AML-193 (cell line): ENCODE measurements at regions not wholly inside any gene's neighbourhood (a gene's known extent, or its start where the extent isn't known, plus 50 kb on each side); places are given as distances from the start of the nearest gene placed in this dataset.
A peak's percentile ranks its signal among the peaks of the same experiment; 100 is the strongest.

Experiments used
- DNase-seq, 2 experiments: peaks; one replicate each; lab custom pipeline; 2025; lab: John Stamatoyannopoulos, UW

- DNase-seq: no peak
These were observed 62.2 kb upstream of the ST8SIA1 start for GRCh38 chr12:22396735-22397134.

- peak; percentile 35 to 48 for DNase-seq
These were observed 61.7 kb upstream of the ST8SIA1 start for GRCh38 chr12:22396253-22396652.

DNA sequence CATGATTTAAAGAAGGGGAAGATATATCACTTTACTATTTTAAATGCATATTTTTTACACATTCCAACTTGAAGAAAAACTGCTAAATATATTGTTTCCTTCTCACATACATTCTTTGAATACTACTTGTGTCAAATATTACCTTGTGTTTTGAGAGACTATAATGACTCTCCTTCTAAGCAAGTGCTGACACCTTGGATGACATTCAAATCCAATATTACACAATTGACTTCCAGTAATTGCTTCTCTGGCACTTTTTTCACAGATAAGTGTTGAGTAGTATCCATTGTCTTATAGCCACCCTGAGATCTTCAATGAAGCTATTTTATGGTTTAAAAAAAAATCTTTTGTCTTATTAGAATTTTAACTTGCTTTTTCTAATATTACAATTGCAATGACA, 61.2 kb upstream of the ST8SIA1 start:
- DNase-seq: no peak
